ENCODE measurements at regions not wholly inside any gene's neighbourhood (a gene's known extent, or its start where the extent isn't known, plus 50 kb on each side); places are given as distances from the start of the nearest gene placed in this dataset.

DNA sequence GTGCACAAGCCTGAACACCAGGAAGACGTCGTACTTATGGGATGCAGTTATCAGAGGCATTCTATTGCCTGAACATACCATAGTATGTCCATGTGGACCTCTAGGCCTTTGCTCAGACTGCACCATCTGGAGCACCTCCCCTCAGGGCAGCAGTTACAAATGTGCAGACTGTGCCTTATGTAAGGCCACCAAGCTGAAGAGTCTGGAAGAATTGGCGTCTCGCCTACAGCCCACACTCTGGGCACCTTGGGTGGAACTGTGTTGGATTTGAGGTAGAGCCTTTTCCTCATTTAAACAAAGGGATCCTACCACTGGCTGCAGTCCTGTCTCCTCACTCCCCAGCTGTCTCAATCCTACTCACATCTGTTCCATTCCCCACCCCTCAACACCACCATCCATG, 204.3 kb upstream of the FRMD6 start (continued):
- TF ChIP-seq TCF12 (IDR thresholded peaks at IDR 0.05) (no peak), TCF12 (CRISPR knock-in tag; IDR thresholded peaks at IDR 0.05) (no peak), RELA (CRISPR knock-in tag; IDR thresholded peaks at IDR 0.05) (no peak), ZNF234 (CRISPR knock-in tag; conservative IDR thresholded peaks at IDR 0.05) (no peak)
- TF ChIP-seq, protein P1, sequence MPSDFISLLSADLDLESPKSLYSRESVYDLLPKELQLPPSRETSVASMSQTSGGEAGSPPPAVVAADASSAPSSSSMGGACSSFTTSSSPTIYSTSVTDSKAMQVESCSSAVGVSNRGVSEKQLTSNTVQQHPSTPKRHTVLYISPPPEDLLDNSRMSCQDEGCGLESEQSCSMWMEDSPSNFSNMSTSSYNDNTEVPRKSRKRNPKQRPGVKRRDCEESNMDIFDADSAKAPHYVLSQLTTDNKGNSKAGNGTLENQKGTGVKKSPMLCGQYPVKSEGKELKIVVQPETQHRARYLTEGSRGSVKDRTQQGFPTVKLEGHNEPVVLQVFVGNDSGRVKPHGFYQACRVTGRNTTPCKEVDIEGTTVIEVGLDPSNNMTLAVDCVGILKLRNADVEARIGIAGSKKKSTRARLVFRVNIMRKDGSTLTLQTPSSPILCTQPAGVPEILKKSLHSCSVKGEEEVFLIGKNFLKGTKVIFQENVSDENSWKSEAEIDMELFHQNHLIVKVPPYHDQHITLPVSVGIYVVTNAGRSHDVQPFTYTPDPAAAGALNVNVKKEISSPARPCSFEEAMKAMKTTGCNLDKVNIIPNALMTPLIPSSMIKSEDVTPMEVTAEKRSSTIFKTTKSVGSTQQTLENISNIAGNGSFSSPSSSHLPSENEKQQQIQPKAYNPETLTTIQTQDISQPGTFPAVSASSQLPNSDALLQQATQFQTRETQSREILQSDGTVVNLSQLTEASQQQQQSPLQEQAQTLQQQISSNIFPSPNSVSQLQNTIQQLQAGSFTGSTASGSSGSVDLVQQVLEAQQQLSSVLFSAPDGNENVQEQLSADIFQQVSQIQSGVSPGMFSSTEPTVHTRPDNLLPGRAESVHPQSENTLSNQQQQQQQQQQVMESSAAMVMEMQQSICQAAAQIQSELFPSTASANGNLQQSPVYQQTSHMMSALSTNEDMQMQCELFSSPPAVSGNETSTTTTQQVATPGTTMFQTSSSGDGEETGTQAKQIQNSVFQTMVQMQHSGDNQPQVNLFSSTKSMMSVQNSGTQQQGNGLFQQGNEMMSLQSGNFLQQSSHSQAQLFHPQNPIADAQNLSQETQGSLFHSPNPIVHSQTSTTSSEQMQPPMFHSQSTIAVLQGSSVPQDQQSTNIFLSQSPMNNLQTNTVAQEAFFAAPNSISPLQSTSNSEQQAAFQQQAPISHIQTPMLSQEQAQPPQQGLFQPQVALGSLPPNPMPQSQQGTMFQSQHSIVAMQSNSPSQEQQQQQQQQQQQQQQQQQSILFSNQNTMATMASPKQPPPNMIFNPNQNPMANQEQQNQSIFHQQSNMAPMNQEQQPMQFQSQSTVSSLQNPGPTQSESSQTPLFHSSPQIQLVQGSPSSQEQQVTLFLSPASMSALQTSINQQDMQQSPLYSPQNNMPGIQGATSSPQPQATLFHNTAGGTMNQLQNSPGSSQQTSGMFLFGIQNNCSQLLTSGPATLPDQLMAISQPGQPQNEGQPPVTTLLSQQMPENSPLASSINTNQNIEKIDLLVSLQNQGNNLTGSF (CRISPR knock-in tag; IDR thresholded peaks at IDR 0.05) = no peak

DNA sequence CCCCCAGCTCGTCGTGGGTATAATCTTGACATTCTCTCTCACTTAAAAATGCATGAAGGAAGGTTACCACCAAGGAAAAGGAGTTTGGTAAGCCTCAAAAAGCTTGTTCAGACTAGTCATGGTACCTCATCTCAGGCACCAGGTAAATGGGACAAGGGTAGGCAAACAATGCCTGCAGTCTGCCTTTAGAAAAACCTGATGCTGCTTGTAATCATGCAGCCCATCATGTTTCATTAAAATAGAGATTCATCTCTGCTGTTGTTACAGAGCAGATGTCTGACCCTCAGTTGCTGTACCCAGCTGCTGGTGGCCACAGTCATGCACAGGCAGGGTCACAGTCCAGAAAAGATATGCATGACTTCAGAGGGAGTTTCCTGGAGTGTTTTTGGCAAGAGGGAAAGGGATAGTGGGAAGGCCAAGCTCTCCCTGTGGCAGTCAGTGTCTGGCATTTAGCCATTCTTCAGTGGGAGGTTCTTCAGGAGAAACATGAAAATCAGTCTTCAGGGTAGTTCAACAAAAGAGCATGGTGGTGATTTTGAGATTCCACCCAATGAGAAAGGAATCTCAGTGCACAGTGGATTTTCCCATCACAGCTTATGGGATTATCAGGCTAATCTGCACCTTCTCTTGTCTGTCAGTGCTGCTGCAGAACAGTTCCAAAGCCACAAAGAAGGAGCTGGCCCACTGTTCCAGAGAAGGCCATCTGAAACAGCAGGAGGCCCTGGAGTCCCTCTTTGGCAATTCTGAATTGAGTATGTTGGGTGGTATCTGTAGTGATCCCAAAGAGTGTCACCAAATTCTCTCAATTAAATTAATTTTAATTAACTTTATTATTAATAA, 202.7 kb upstream of the FRMD6 start:
- POLR2A ChIA-PET = no interaction called here
- CTCF ChIA-PET (ENCODE audit: low intra/inter-chr PET ratio, low total read pairs) = no interaction called here
- in situ Hi-C loops (cut with HindIII; ENCODE audit: extremely low pct_ligation_motif_present, low pct_unique_long_range_greater_than_20kb) = no loop called here
- intact Hi-C loops (cut with micrococcal nuclease; ENCODE audit: unreplicated experiment) = no loop called here
- ATAC-seq (no peak), DNase-seq (ENCODE audit: low spot score) (no peak), FAIRE-seq (no peak)
- peaks cover 0 to 6% of the 10 kb centered on the region in 2 experiments; a peak in 2 of 5 replicates for H3K27me3 ChIP-seq (ENCODE audit: control insufficient read depth in 1 of 2, insufficient read depth in 2 of 2, low read length in 2 of 2)
- WGBS (ENCODE audit: low lambda C conversion rate) = 0% methylated on average over 2 of the region's 2 CpGs
- H3K9me3 ChIP-seq (ENCODE audit: low read length) = no peaks in the 10 kb centered on the region
- BruUV-seq (replicated peaks) = no TSS peak
- H3K4me1 ChIP-seq (ENCODE audit: insufficient read depth, low read length) = no peaks in the 10 kb centered on the region
- no peak overlapping the region for H3K27ac ChIP-seq (ENCODE audit: extremely low read length, insufficient read depth, low read length)
- TF ChIP-seq, protein P2, sequence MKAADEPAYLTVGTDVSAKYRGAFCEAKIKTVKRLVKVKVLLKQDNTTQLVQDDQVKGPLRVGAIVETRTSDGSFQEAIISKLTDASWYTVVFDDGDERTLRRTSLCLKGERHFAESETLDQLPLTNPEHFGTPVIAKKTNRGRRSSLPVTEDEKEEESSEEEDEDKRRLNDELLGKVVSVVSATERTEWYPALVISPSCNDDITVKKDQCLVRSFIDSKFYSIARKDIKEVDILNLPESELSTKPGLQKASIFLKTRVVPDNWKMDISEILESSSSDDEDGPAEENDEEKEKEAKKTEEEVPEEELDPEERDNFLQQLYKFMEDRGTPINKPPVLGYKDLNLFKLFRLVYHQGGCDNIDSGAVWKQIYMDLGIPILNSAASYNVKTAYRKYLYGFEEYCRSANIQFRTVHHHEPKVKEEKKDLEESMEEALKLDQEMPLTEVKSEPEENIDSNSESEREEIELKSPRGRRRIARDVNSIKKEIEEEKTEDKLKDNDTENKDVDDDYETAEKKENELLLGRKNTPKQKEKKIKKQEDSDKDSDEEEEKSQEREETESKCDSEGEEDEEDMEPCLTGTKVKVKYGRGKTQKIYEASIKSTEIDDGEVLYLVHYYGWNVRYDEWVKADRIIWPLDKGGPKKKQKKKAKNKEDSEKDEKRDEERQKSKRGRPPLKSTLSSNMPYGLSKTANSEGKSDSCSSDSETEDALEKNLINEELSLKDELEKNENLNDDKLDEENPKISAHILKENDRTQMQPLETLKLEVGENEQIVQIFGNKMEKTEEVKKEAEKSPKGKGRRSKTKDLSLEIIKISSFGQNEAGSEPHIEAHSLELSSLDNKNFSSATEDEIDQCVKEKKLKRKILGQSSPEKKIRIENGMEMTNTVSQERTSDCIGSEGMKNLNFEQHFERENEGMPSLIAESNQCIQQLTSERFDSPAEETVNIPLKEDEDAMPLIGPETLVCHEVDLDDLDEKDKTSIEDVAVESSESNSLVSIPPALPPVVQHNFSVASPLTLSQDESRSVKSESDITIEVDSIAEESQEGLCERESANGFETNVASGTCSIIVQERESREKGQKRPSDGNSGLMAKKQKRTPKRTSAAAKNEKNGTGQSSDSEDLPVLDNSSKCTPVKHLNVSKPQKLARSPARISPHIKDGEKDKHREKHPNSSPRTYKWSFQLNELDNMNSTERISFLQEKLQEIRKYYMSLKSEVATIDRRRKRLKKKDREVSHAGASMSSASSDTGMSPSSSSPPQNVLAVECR (CRISPR knock-in tag; IDR thresholded peaks at IDR 0.05; ENCODE audit: borderline replicate concordance) = no peak
- TF ChIP-seq ZBTB38 (CRISPR knock-in tag; IDR thresholded peaks at IDR 0.05) = no peak
- no peak for TF ChIP-seq NFE2L2 (IDR thresholded peaks at IDR 0.05; ENCODE audit: low read length)
- no peak for TF ChIP-seq ZNF432 (CRISPR knock-in tag; IDR thresholded peaks at IDR 0.05; ENCODE audit: borderline replicate concordance)
- no peak for TF ChIP-seq ZNF747 (CRISPR knock-in tag; IDR thresholded peaks at IDR 0.05; ENCODE audit: borderline replicate concordance)
- TF ChIP-seq RARG (CRISPR knock-in tag; IDR thresholded peaks at IDR 0.05; ENCODE audit: low read depth) = no peak
- no peak for TF ChIP-seq HOXD1 (CRISPR knock-in tag; IDR thresholded peaks at IDR 0.05)
- no peak for TF ChIP-seq CHCHD3 (CRISPR knock-in tag; IDR thresholded peaks at IDR 0.05)
- TF ChIP-seq ZNF224 (CRISPR knock-in tag; IDR thresholded peaks at IDR 0.05) = no peak
- no peak overlapping the region for H3K9ac ChIP-seq (ENCODE audit: insufficient read depth, low read depth, low read length)
- H3K36me3 ChIP-seq (replicated peaks in 1 of 2; ENCODE audit: control insufficient read depth in 1 of 2, insufficient read depth in 2 of 2, low read length in 2 of 2) = no peaks in the 10 kb centered on the region
- H2AFZ ChIP-seq (ENCODE audit: low read length) = no peak overlapping the region
- H3K79me2 ChIP-seq (ENCODE audit: insufficient read depth, low read length) = no peaks in the 10 kb centered on the region
- H3K4me3 ChIP-seq (replicated peaks in 1 of 3; ENCODE audit: insufficient read depth in 1 of 3, low read depth in 2 of 3, low read length in 3 of 3) = no peak overlapping the region
- no peak overlapping the region for H3K4me2 ChIP-seq (ENCODE audit: low read depth, low read length)
- no peaks in the 10 kb centered on the region for H4K20me1 ChIP-seq (ENCODE audit: insufficient read depth, low read length)

Data from HepG2 (cell line).